ENCODE measurements at regions not wholly inside any gene's neighbourhood (a gene's known extent, or its start where the extent isn't known, plus 50 kb on each side); places are given as distances from the start of the nearest gene placed in this dataset.

DNA sequence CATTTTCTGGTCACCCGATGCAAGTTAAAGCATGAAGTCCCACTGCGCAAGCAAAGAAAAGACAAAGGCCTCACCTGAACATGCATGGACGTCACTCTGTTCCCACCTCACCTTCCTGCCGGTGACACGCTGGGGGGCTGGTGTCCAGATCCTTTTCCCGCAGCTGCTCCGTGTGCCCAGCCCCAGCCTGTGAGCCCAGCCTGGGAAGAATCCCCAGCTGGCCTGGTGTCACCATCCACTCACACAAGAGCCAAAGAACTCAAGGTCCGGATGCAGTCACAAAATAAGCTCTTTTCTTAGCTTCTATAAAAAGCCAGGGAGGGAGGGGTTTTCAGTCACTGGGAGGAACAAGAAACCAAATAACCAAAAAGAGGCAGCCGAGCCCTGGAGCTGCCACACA is 249.9 kb downstream of the COL4A1 start:
- H3K27me3 ChIP-seq: no peaks in the 10 kb centered on the region
- no peaks in the 10 kb centered on the region for H3K36me3 ChIP-seq
- TF ChIP-seq CTCF (IDR thresholded peaks at IDR 0.05): no peak
- no peak for FAIRE-seq
- WGBS, 2 donors: 57 to 63% methylated on average over 9 of the region's 9 CpGs
- H3K4me1 ChIP-seq: no peaks in the 10 kb centered on the region
- no peak overlapping the region for H3K4me3 ChIP-seq
- no peak for DNase-seq
- ATAC-seq: no peak
- H3K27ac ChIP-seq: no peak overlapping the region
- H3K9me3 ChIP-seq: no peaks in the 10 kb centered on the region
- intact Hi-C loops (cut with DNase I): no loop called here

DNA sequence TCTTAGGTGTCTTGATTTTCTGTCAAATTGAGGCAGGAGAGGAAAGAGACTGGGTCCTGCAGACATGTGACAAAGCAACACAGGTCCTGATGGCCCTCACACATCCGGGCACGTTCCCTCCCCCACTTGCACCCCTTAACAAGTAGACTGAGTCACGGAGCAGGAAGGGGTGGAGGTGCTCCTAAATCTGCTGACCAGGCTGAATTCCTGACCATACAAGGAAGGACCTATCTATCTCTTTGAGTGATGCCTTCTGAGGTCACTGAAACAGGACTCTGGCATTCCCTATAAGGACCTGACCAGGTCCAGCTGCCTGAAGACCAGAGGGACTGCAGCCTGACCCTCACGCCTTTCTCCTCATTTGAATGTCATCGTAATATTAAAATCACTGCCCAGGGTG is 250.3 kb downstream of the COL4A1 start:
- ATAC-seq: no peak
- intact Hi-C loops (cut with DNase I): no loop called here

DNA sequence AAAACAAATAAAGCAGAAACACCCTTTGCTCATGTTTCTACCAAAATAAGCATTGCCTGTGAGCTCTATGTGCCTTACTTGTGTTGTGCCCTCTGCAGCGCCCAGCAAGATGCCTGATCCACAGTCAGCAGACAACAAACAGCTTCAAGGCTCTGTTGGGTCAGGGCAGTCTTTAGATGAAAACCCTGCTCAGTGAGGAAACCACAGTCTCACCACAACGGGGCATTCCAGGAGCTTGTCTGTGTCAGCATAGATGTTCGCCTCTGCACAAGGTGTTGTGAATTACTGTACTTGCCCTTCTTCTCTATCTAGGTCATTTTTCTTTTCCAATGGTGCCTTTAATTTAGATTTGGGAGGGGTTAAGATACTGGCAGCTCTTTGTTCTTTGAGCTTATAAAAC is 251.9 kb downstream of the COL4A1 start:
- H3K27ac ChIP-seq: no peak overlapping the region
- no peak for TF ChIP-seq CTCF (IDR thresholded peaks at IDR 0.05)
- no peak for ATAC-seq
- intact Hi-C loops (cut with DNase I): no loop called here
- no peaks in the 10 kb centered on the region for H3K27me3 ChIP-seq
- H3K4me3 ChIP-seq: no peak overlapping the region
- no peaks in the 10 kb centered on the region for H3K36me3 ChIP-seq
- no peaks in the 10 kb centered on the region for H3K9me3 ChIP-seq
- FAIRE-seq: no peak
- no peaks in the 10 kb centered on the region for H3K4me1 ChIP-seq
- 61 to 83% methylated on average over 3 of the region's 3 CpGs for WGBS, 2 donors
- no peak for DNase-seq

More for the DNA sequence above, 250.3 kb downstream of the COL4A1 start:
- H3K4me3 ChIP-seq: no peak overlapping the region
- no peak for FAIRE-seq
- no peaks in the 10 kb centered on the region for H3K27me3 ChIP-seq
- no peaks in the 10 kb centered on the region for H3K9me3 ChIP-seq
- WGBS, 2 donors: 61 to 62% methylated on average over 5 of the region's 5 CpGs
- no peak for TF ChIP-seq CTCF (IDR thresholded peaks at IDR 0.05)
- no peak overlapping the region for H3K27ac ChIP-seq
- no peaks in the 10 kb centered on the region for H3K4me1 ChIP-seq
- DNase-seq: no peak
- no peaks in the 10 kb centered on the region for H3K36me3 ChIP-seq

DNA sequence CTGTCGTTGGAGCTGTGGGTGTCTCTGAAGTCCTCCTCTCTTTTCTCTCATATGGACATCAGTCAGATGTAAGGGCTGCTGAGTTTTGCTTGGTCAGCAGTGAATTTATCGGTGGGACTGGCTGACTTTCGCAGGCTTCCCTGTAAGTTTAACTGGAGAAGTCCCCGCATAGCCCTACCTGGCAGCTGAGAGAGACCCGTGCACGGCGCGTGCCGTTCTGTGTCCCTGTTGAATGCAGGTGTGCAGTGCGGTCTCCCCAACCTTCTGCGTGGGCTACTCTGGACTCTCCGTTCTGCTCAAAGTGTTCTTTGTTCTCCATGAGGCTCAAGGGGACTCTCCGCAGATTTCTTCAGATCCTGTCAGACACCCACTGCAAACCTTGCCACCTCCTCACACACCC is 252.9 kb downstream of the COL4A1 start:
- TF ChIP-seq CTCF (IDR thresholded peaks at IDR 0.05): no peak
- 79 to 87% methylated on average over 13 of the region's 13 CpGs for WGBS, 2 donors

GRCh38 chr13:110047496-110047895 is 259.5 kb downstream of the COL4A1 start:
- intact Hi-C loops (cut with DNase I): no loop called here
- FAIRE-seq (no peak), DNase-seq (peak; percentile 64 to 81 (median 74)), ATAC-seq (peak; percentile 98 to 100 (median 99))
- peaks cover 6% of the 10 kb centered on the region in 3 donors for H3K4me1 ChIP-seq
- 8 to 14% methylated on average over 7 of the region's 7 CpGs for WGBS, 2 donors
- peak overlapping the region in 2 of 4 donors; percentile 42 to 45 for H3K27ac ChIP-seq
- no peak overlapping the region for H3K4me3 ChIP-seq
- TF ChIP-seq CTCF (IDR thresholded peaks at IDR 0.05): no peak
- H3K27me3 ChIP-seq: no peaks in the 10 kb centered on the region
- no peaks in the 10 kb centered on the region for H3K36me3 ChIP-seq
- no peaks in the 10 kb centered on the region for H3K9me3 ChIP-seq

More for the DNA sequence above, 252.9 kb downstream of the COL4A1 start:
- intact Hi-C loops (cut with DNase I): no loop called here
- Histone ChIP-seq H3K4me1 (no peaks in the 10 kb centered on the region), H3K4me3 (no peak overlapping the region), H3K27ac (no peak overlapping the region), H3K27me3 (no peaks in the 10 kb centered on the region), H3K9me3 (no peaks in the 10 kb centered on the region), H3K36me3 (no peaks in the 10 kb centered on the region)
- FAIRE-seq (no peak), DNase-seq (no peak), ATAC-seq (no peak)

Data from pancreas (tissue), 10 donors.